ENCODE measurements at regions not wholly inside any gene's neighbourhood (a gene's known extent, or its start where the extent isn't known, plus 50 kb on each side); places are given as distances from the start of the nearest gene placed in this dataset.

- Histone ChIP-seq H4K20me1 (replicated peaks; ENCODE audit: control insufficient read depth, extremely low read depth, insufficient read depth, low read length) (no peaks in the 10 kb centered on the region), H3K27ac (ENCODE audit: insufficient read depth, low read depth, low read length) (no peak overlapping the region), H3K9ac (replicated peaks; ENCODE audit: extremely low read depth, insufficient read depth, low read length) (no peak overlapping the region), H3K27me3 (ENCODE audit: control insufficient read depth in 2 of 2, insufficient read depth in 2 of 2, low read length in 2 of 2) (no peaks in the 10 kb centered on the region), H3K4me1 (ENCODE audit: control insufficient read depth, extremely low read depth, insufficient read depth, low read length) (no peaks in the 10 kb centered on the region), H3K4me2 (ENCODE audit: insufficient read depth, low read length) (no peak overlapping the region), H2AFZ (ENCODE audit: low read depth, low read length) (no peak overlapping the region), H3K79me2 (ENCODE audit: control insufficient read depth, insufficient read depth, low read length) (no peaks in the 10 kb centered on the region), H3K4me3 (replicated peaks in 1 of 3; ENCODE audit: insufficient read depth in 1 of 3, low read depth in 1 of 3, low read length in 3 of 3) (no peak overlapping the region), H3K9me3 (replicated peaks; ENCODE audit: control insufficient read depth, insufficient read depth, low read length) (no peaks in the 10 kb centered on the region), H3K9me1 (replicated peaks; ENCODE audit: control insufficient read depth, extremely low read depth, insufficient read depth, low read length) (no peaks in the 10 kb centered on the region), H3K36me3 (ENCODE audit: control insufficient read depth in 2 of 2, extremely low read depth in 1 of 2, insufficient read depth in 2 of 2, low read length in 2 of 2) (no peaks in the 10 kb centered on the region)
- BruUV-seq (replicated peaks), result no TSS peak
- CTCF ChIA-PET, result interaction anchor here (0.5 to 2.1 kb wide), 3 partner anchors 188 to 439 kb away, joined by 3 to 6 read pairs (median 5); no protein-coding TSS in a partner anchor
- dilution Hi-C loops (cut with MboI; ENCODE audit: extremely low pct_ligation_motif_present, low sequenced_read_pairs) (no loop called here), intact Hi-C loops (cut with micrococcal nuclease) (no loop called here)
- FAIRE-seq (no peak), DNase-seq (ENCODE audit: low read depth, low spot score) (no peak)
- POLR2A ChIA-PET, result no interaction called here
- TF ChIP-seq JUN (IDR thresholded peaks at IDR 0.05; ENCODE audit: borderline replicate concordance, insufficient read depth, insufficient read length, low read depth) (no peak), POLR2A (IDR thresholded peaks at IDR 0.05; ENCODE audit: low read depth, low read length) (no peak), POLR2AphosphoS5 (IDR thresholded peaks at IDR 0.05; ENCODE audit: insufficient read depth, low read depth, low read length) (no peak), GATA2 (IDR thresholded peaks at IDR 0.05; ENCODE audit: insufficient read depth, insufficient read length, low read depth, low read length) (no peak), FOS (IDR thresholded peaks at IDR 0.05; ENCODE audit: borderline replicate concordance, insufficient read depth, low read length) (no peak), CTCF (IDR thresholded peaks at IDR 0.05; ENCODE audit: extremely low read depth in 1 of 2, insufficient read depth in 1 of 2, low read depth in 1 of 2, low read length in 2 of 2) (no peak), EZH2 (IDR thresholded peaks at IDR 0.05; ENCODE audit: borderline replicate concordance, low read depth, low read length, severe bottlenecking) (no peak), MYC (IDR thresholded peaks at IDR 0.05; ENCODE audit: low read depth, low read length) (no peak)
- TF ChIP-seq, protein P1, sequence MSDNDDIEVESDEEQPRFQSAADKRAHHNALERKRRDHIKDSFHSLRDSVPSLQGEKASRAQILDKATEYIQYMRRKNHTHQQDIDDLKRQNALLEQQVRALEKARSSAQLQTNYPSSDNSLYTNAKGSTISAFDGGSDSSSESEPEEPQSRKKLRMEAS (IDR thresholded peaks at IDR 0.05; ENCODE audit: insufficient read depth, insufficient read length), result no peak
Observed at GRCh38 chr7:121555558-121555957, 159.4 kb upstream of the FAM3C start.
